Fibroblast of mammary gland (primary cell): ENCODE measurements at regions not wholly inside any gene's neighbourhood (a gene's known extent, or its start where the extent isn't known, plus 50 kb on each side); places are given as distances from the start of the nearest gene placed in this dataset.
"Not testable (repeated sequence)": the region's sequence is repeated elsewhere in the genome, so short reads cannot be mapped to it uniquely, and the experiment has no call there.

Source experiments
- DNase-seq: peaks from one replicate; pipeline ENCODE4 v3.0.0-alpha.2; 2010; ENCODE audit warnings: low read depth
- H3K4me3 ChIP-seq: 2 replicates; pipeline ENCODE4 v1.5.1; 2011; ENCODE audit warnings: low read depth, mild to moderate bottlenecking, low read length, moderate library complexity; ENCODE audit not compliant: control insufficient read depth
- TF ChIP-seq, protein P1 (sequence below): conservative IDR thresholded peaks from 2 replicates; pipeline ENCODE4 v1.5.1; 2011; ENCODE audit warnings: low read depth, low read length, inconsistent platforms; ENCODE audit not compliant: control insufficient read depth, insufficient read depth

DNA sequence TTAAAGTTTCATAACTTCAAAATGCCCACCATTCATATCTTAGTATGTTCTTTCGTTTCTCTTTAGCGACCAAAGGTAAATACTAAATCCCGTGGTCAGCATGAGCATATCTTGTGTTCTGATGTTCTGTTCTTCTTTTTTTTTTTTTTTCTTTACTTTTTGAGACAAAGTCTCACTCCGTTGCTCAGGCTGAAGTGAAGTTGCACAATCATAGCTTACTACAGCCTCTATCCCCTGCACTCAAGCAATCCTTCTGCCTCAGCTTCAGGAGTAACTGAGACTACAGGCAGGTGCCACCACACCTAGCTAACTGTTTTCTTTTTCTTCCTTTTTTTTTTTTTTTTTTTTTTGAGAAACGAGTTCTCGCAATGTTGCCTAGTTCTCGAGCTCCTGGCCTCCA is 60.9 kb upstream of the ATP12A start:
- TF ChIP-seq, protein P1, sequence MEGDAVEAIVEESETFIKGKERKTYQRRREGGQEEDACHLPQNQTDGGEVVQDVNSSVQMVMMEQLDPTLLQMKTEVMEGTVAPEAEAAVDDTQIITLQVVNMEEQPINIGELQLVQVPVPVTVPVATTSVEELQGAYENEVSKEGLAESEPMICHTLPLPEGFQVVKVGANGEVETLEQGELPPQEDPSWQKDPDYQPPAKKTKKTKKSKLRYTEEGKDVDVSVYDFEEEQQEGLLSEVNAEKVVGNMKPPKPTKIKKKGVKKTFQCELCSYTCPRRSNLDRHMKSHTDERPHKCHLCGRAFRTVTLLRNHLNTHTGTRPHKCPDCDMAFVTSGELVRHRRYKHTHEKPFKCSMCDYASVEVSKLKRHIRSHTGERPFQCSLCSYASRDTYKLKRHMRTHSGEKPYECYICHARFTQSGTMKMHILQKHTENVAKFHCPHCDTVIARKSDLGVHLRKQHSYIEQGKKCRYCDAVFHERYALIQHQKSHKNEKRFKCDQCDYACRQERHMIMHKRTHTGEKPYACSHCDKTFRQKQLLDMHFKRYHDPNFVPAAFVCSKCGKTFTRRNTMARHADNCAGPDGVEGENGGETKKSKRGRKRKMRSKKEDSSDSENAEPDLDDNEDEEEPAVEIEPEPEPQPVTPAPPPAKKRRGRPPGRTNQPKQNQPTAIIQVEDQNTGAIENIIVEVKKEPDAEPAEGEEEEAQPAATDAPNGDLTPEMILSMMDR: no peak
- DNase-seq: no peak
- H3K4me3 ChIP-seq: no peak overlapping the region

DNA sequence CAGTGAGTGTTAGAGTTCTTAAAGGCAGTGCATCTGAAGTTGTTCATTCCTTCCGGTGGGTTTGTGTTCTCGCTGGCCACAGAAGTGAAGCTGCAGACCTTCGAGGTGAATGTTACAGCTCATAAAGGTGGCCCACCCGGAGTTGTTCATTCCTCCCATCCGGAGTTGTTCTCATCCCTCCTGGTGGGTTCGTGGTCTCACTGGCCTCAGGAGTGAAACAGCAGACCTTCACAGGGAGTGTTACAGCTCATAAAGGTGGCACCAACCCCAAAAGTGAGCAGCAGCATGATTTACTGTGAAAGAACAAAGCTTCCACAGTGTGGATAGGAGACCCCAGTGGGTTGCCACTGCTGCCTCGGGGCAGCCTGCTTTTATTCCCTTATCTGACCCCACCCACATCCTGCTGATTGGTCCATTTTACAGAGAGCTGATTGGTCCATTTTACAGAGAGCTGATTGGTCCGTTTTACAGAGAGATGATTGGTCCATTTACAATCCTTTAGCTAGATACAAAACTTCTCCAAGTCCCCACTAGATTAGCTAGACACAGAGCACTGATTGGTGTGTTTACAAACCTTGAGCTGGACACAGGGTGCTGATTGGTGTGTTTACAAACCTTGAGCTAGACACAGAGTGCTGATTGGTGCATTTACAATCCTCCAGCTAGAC is 57.6 kb upstream of the ATP12A start:
- not testable (repeated sequence) for DNase-seq, H3K4me3 ChIP-seq

DNA sequence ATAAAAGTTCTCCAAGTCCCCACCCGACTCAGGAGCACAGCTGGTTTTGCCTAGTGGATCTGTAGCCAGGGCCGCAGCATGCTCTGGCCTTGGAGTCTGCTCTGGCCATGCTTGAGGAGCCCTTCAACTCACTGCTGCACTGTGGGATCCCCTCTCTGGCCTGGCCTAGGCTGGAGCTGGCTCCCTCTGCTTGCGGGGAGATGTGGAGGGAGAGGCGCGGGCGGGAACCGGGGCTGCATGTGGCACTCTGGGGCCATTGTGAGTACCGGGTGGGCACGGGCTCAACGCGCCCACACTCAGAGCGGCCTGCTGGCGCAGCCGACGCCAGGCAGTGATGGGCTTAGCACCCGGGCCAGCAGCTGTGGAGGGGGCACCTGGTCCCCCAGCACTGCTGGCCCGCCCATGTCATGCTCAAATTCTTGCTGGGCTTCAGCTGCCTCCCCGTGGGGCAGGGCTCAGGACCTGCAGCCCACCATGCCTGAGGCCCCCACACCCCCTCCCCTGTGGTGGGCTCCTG is 57.0 kb upstream of the ATP12A start:
- DNase-seq: no peak
- no peak overlapping the region for H3K4me3 ChIP-seq
- TF ChIP-seq, protein P1: no peak

DNA sequence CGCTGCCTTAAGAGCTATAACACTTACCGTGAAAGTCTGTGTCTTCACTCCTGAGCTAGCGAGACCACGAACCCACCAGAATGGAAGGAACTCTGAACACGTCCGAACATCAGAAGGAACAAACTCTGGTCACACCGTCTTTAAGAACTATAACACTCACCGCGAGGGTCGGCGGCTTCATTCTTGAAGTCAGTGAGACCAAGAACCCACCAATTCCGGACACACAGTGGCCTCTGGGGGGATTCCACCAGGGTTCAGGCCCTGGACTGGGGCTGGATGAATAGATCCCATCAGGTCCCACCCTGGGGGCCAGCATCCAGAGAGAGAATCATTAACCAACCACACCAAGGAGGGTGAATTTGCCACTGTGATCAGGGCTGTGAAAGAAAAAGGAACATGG is 55.8 kb upstream of the ATP12A start:
- DNase-seq: no peak
- no peak overlapping the region for H3K4me3 ChIP-seq
- TF ChIP-seq, protein P1: no peak

DNA sequence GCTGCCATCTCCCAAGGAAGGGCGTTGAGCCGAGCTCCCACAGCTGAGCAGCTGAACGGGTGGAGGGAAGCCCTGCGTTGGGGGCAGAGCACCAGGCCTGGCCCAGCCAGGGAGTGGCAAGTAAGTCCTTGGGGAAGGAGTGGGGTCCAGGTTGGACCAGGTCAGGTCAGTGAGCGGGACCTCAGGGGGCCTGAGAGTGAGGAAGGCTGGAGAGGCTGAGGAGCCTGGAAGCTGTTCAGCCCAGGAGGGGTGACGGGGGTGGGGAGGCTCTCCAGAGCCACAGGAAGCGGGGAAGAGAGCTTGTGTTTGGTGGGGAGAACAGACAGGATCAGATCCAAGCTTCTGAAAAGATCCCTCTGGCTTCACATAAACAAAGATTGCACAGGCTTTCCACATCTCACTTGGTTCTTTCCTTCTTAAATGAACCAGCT is 55.4 kb upstream of the ATP12A start:
- no peak for DNase-seq
- TF ChIP-seq, protein P1: no peak
- no peak overlapping the region for H3K4me3 ChIP-seq

DNA sequence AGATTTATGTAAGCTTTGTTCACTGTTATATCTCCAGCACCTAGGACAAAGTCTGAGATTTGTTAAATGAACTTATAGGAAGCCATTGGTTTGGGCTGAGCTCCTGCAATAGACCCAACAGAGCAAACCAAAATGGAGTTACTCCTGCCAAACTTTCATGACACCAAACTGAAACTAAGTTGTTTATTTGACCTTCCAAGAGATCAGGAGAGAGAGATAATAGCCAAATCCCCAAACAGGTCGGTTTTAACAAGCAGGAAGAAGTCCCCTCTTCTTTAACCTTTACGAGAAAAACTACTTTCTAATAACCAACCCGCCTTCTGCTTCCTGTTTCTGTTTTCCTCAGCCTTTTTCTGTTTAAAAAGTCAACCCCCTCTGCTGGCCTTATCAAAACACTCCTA is 54.9 kb upstream of the ATP12A start:
- TF ChIP-seq, protein P1: no peak
- DNase-seq: no peak
- no peak overlapping the region for H3K4me3 ChIP-seq

DNA sequence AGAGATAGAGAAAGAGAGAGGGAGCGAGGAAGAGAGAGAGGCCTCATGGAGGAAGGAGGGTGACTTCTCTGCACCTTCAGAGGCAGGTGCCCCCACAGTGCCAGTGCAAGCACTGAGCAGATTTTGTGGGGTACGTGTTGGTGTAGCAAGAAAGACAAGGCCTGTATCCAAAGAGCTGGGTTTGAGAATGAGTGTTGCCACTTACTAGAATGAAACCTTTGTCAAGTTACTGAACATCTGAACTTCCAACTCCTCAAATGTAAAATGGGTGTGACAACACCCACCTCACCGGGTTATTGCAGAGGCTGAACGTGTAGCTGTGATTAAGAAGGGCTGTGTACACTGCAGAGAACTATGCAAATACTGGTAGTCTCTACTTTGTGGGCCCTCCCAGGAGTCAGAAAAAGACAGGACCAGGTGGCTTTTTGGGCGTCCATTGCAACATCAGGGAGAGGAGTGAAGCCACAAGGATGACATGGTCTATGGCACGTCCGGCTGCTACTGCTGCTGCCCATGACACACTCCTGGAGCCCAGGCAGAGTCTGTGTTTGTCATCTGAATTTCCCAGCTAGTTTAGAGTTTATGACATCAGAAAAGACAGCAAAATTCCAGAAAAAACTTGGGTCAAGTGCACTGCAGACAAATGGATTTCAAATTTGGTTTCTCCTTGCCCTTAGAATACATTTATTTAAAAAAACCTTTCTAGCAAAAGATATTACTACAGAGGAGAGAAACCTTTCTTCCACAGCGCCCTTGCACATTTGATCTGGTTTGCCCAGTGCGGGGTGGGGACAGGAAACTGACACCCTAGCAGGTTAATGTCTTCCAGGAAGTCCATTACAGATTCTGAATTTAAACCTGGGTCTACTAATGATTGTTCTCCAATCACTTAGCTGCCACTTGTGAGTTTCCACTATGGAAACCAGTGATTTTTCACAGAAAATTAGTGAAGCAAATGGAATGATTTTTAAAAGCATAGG is 54.0 kb upstream of the ATP12A start:
- no peak overlapping the region for H3K4me3 ChIP-seq
- TF ChIP-seq, protein P1: no peak
- DNase-seq: no peak
